ENCODE measurements at regions not wholly inside any gene's neighbourhood (a gene's known extent, or its start where the extent isn't known, plus 50 kb on each side); places are given as distances from the start of the nearest gene placed in this dataset.

DNA sequence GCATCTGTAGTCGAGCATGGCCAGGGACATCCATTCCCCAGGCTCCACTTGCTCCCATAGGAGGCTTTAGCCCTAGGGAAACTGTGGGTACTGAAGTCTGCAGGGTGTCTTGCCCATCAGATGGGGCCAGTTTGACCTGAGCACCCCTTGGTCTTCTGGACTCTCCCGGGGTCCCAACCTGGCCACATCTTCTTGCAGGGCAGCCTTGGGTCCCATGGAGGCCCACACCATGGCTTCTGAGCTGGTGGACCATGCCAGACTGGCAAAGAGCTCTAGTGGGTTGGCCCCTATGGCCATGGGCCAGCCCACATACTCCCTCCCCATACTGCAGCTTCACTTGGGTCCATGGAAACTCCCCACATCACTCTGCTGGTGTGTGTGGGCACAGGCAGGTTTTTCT lies 154.4 kb upstream of the PRLR start:
- Histone ChIP-seq H3K36me3 (ENCODE audit: low read length) (no peaks in the 10 kb centered on the region), H2AFZ (ENCODE audit: low read depth, low read length, severe bottlenecking) (no peak overlapping the region), H3K9me2 (replicated peaks; ENCODE audit: insufficient read depth, low read length) (no peaks in the 10 kb centered on the region), H4K20me1 (ENCODE audit: low read depth, low read length) (no peaks in the 10 kb centered on the region), H3K4me3 (ENCODE audit: insufficient read depth, low read length, poor library complexity, severe bottlenecking) (no peak overlapping the region), H3K27me3 (ENCODE audit: low read length) (no peaks in the 10 kb centered on the region), H3K9ac (ENCODE audit: low read length) (no peak overlapping the region), H3F3A (ENCODE audit: insufficient read depth) (no peaks in the 10 kb centered on the region), H3K9me3 (ENCODE audit: insufficient read depth, low read length) (no peaks in the 10 kb centered on the region), H3K4me2 (ENCODE audit: low read depth, low read length, poor library complexity, severe bottlenecking) (no peak overlapping the region), H3K79me2 (ENCODE audit: insufficient read depth, low read length) (no peaks in the 10 kb centered on the region), H3K27ac (ENCODE audit: low read depth, low read length) (no peak overlapping the region)
- TF ChIP-seq EZH2phosphoT487 (conservative IDR thresholded peaks at IDR 0.05; ENCODE audit: low read length) = no peak
- TF ChIP-seq, protein P1, sequence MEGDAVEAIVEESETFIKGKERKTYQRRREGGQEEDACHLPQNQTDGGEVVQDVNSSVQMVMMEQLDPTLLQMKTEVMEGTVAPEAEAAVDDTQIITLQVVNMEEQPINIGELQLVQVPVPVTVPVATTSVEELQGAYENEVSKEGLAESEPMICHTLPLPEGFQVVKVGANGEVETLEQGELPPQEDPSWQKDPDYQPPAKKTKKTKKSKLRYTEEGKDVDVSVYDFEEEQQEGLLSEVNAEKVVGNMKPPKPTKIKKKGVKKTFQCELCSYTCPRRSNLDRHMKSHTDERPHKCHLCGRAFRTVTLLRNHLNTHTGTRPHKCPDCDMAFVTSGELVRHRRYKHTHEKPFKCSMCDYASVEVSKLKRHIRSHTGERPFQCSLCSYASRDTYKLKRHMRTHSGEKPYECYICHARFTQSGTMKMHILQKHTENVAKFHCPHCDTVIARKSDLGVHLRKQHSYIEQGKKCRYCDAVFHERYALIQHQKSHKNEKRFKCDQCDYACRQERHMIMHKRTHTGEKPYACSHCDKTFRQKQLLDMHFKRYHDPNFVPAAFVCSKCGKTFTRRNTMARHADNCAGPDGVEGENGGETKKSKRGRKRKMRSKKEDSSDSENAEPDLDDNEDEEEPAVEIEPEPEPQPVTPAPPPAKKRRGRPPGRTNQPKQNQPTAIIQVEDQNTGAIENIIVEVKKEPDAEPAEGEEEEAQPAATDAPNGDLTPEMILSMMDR (IDR thresholded peaks at IDR 0.05; ENCODE audit: insufficient read depth, low read length, poor library complexity, severe bottlenecking) = no peak

DNA sequence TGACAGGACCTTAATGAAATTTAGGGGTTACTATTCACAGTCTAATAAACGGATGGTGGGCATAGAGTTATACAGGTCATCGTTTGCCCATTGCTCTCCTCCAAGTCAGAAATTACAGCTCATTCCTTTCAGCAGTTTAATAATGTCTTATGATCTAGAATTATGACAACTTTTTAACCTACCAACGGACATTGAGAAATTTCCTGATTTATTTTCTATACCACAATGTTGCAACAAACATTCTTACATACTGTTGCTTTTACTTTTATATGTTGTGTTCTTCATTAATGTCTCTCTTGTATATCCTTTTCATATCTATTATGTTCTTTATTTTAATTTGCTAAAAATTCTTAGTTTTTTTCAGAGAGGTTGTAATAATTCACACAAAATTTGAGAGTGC lies 152.8 kb upstream of the PRLR start:
- Histone ChIP-seq H3K4me3 (ENCODE audit: insufficient read depth, low read length, poor library complexity, severe bottlenecking) (no peak overlapping the region), H3K27me3 (ENCODE audit: low read length) (no peaks in the 10 kb centered on the region), H3K79me2 (ENCODE audit: insufficient read depth, low read length) (no peaks in the 10 kb centered on the region), H3K4me2 (ENCODE audit: low read depth, low read length, poor library complexity, severe bottlenecking) (no peak overlapping the region), H3K9me3 (ENCODE audit: insufficient read depth, low read length) (no peaks in the 10 kb centered on the region), H3F3A (ENCODE audit: insufficient read depth) (no peaks in the 10 kb centered on the region), H2AFZ (ENCODE audit: low read depth, low read length, severe bottlenecking) (no peak overlapping the region), H3K9ac (ENCODE audit: low read length) (no peak overlapping the region), H4K20me1 (ENCODE audit: low read depth, low read length) (no peaks in the 10 kb centered on the region), H3K36me3 (ENCODE audit: low read length) (no peaks in the 10 kb centered on the region), H3K27ac (ENCODE audit: low read depth, low read length) (no peak overlapping the region), H3K9me2 (replicated peaks; ENCODE audit: insufficient read depth, low read length) (no peaks in the 10 kb centered on the region)
- TF ChIP-seq EZH2phosphoT487 (conservative IDR thresholded peaks at IDR 0.05; ENCODE audit: low read length) = no peak
- TF ChIP-seq, protein P1 (IDR thresholded peaks at IDR 0.05; ENCODE audit: insufficient read depth, low read length, poor library complexity, severe bottlenecking) = no peak

DNA sequence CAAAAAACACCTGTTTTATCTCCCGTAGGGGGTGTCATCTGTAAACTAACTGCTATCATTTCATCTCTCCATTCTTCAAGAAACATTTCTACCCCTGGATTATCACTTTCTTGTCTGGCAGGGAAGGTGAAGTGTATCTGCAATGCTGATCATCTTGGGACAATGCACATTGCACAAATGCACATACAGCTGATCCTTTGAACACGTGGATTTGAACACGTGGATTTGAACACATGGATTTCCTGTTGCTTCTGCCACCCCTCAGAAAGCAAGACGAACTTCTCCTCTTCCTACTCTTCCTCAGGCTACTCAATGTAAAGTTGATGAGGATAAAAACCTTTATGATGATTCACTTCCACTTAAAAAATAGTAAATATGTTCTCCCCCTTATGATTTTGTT lies 147.4 kb upstream of the PRLR start:
- Histone ChIP-seq H3K4me2 (ENCODE audit: low read depth, low read length, poor library complexity, severe bottlenecking) (no peak overlapping the region), H3K9me2 (replicated peaks; ENCODE audit: insufficient read depth, low read length) (no peaks in the 10 kb centered on the region), H3K9me3 (ENCODE audit: insufficient read depth, low read length) (no peaks in the 10 kb centered on the region), H3F3A (ENCODE audit: insufficient read depth) (no peaks in the 10 kb centered on the region), H4K20me1 (ENCODE audit: low read depth, low read length) (no peaks in the 10 kb centered on the region), H3K9ac (ENCODE audit: low read length) (no peak overlapping the region), H3K36me3 (ENCODE audit: low read length) (no peaks in the 10 kb centered on the region), H3K27me3 (ENCODE audit: low read length) (no peaks in the 10 kb centered on the region), H2AFZ (ENCODE audit: low read depth, low read length, severe bottlenecking) (no peak overlapping the region), H3K4me3 (ENCODE audit: insufficient read depth, low read length, poor library complexity, severe bottlenecking) (no peak overlapping the region), H3K79me2 (ENCODE audit: insufficient read depth, low read length) (no peaks in the 10 kb centered on the region), H3K27ac (ENCODE audit: low read depth, low read length) (no peak overlapping the region)
- TF ChIP-seq, protein P1 (IDR thresholded peaks at IDR 0.05; ENCODE audit: insufficient read depth, low read length, poor library complexity, severe bottlenecking) = no peak
- TF ChIP-seq EZH2phosphoT487 (conservative IDR thresholded peaks at IDR 0.05; ENCODE audit: low read length) = no peak

DNA sequence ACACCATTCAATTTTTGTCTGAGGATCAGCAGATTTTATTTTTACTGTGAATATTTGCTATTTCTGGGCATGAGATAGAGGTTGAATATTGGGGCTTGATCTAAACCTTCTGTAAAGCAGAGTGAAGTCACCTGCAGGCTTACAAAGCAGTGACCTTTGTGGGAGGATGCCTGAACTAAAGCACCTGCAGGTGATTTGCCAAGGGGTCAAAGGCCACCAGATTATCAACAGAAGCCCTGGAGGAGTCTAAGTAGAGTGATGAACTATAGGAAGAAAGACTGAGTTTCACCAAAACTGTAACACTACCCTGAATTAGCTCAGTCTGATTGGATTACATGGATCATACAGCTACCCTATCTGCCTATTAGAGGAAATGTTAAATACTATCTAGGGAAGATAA lies 144.3 kb upstream of the PRLR start:
- H3K79me2 ChIP-seq (ENCODE audit: insufficient read depth, low read length) = no peaks in the 10 kb centered on the region
- H3K27ac ChIP-seq (ENCODE audit: low read depth, low read length) = no peak overlapping the region
- no peaks in the 10 kb centered on the region for H3K36me3 ChIP-seq (ENCODE audit: low read length)
- H3K9me2 ChIP-seq (replicated peaks; ENCODE audit: insufficient read depth, low read length) = no peaks in the 10 kb centered on the region
- H3K9me3 ChIP-seq (ENCODE audit: insufficient read depth, low read length) = no peaks in the 10 kb centered on the region
- TF ChIP-seq EZH2phosphoT487 (conservative IDR thresholded peaks at IDR 0.05; ENCODE audit: low read length) = no peak
- TF ChIP-seq, protein P1 (IDR thresholded peaks at IDR 0.05; ENCODE audit: insufficient read depth, low read length, poor library complexity, severe bottlenecking) = no peak
- H3K4me3 ChIP-seq (ENCODE audit: insufficient read depth, low read length, poor library complexity, severe bottlenecking) = no peak overlapping the region
- H4K20me1 ChIP-seq (ENCODE audit: low read depth, low read length) = no peaks in the 10 kb centered on the region
- H3K27me3 ChIP-seq (ENCODE audit: low read length) = no peaks in the 10 kb centered on the region
- H3K4me2 ChIP-seq (ENCODE audit: low read depth, low read length, poor library complexity, severe bottlenecking) = no peak overlapping the region
- H3K9ac ChIP-seq (ENCODE audit: low read length) = no peak overlapping the region
- H3F3A ChIP-seq (ENCODE audit: insufficient read depth) = no peaks in the 10 kb centered on the region
- H2AFZ ChIP-seq (ENCODE audit: low read depth, low read length, severe bottlenecking) = no peak overlapping the region
